Brain microvascular endothelial cell (primary cell): ENCODE measurements at regions not wholly inside any gene's neighbourhood (a gene's known extent, or its start where the extent isn't known, plus 50 kb on each side); places are given as distances from the start of the nearest gene placed in this dataset.

ENCODE experiments used
- DNase-seq: peaks from one replicate; pipeline ENCODE4 v3.0.0-alpha.2; 2020
- H3K27ac ChIP-seq: fragments of 250-450 bp; sonication (Bioruptor Pico); 2 replicates; pipeline ENCODE4 v1.5.1; 2020; ENCODE audit warnings: mild to moderate bottlenecking, moderate library complexity
- H3K27me3 ChIP-seq: fragments of 250-450 bp; sonication (Bioruptor Pico); replicated peaks from 2 replicates; pipeline ENCODE4 v1.5.1; 2020; ENCODE audit warnings: mild to moderate bottlenecking
- H3K36me3 ChIP-seq: fragments of 250-450 bp; sonication (Bioruptor Pico); replicated peaks from 2 replicates; pipeline ENCODE4 v1.5.1; 2020; ENCODE audit warnings: mild to moderate bottlenecking
- H3K4me3 ChIP-seq: 2 replicates; pipeline ENCODE4 v1.5.1; 2011; ENCODE audit warnings: low read depth, mild to moderate bottlenecking, control low read depth, low read length, moderate library complexity
- CTCF ChIP-seq: IDR thresholded peaks from 2 replicates; pipeline ENCODE4 v1.5.1; 2011; ENCODE audit warnings: low read depth, mild to moderate bottlenecking, moderate library complexity, low read length, control low read depth, inconsistent platforms; ENCODE audit errors: missing control alignments
- in situ Hi-C: cut with HindIII; loops from 2 replicates; pipeline ENCODE4 v1.10.0; 2017; ENCODE audit warnings: low sequenced_read_pairs, low pct_ligation_motif_present

- in situ Hi-C loops, result no loop called here
Observed at GRCh38 chr13:44270150-44270549, 103.5 kb upstream of the SERP2 start.

GRCh38 chr13:44271031-44271455 is 102.6 kb upstream of the SERP2 start:
- TF ChIP-seq CTCF, result no peak
- Histone ChIP-seq H3K4me3 (no peak overlapping the region), H3K36me3 (no peaks in the 10 kb centered on the region), H3K27ac (peak overlapping the region; percentile 1), H3K27me3 (no peaks in the 10 kb centered on the region)
- in situ Hi-C loops, result no loop called here
- no peak for DNase-seq

More at GRCh38 chr13:44270150-44270549, 103.5 kb upstream of the SERP2 start:
- no peak overlapping the region for H3K27ac ChIP-seq
- no peak for TF ChIP-seq CTCF
- H3K36me3 ChIP-seq, result no peaks in the 10 kb centered on the region
- no peaks in the 10 kb centered on the region for H3K27me3 ChIP-seq
- DNase-seq, result no peak
- no peak overlapping the region for H3K4me3 ChIP-seq

GRCh38 chr13:44271473-44271872 is 102.2 kb upstream of the SERP2 start:
- H3K27ac ChIP-seq, result no peak overlapping the region
- no peaks in the 10 kb centered on the region for H3K27me3 ChIP-seq
- H3K36me3 ChIP-seq, result no peaks in the 10 kb centered on the region
- in situ Hi-C loops, result no loop called here
- TF ChIP-seq CTCF, result no peak
- no peak for DNase-seq
- no peak overlapping the region for H3K4me3 ChIP-seq

GRCh38 chr13:44271915-44272341 is 101.7 kb upstream of the SERP2 start:
- TF ChIP-seq CTCF, result no peak
- in situ Hi-C loops, result no loop called here
- H3K4me3 ChIP-seq, result no peak overlapping the region
- no peaks in the 10 kb centered on the region for H3K36me3 ChIP-seq
- DNase-seq, result no peak
- H3K27ac ChIP-seq, result no peak overlapping the region
- H3K27me3 ChIP-seq, result no peaks in the 10 kb centered on the region

GRCh38 chr13:44272692-44273091 is 100.9 kb upstream of the SERP2 start:
- no peak for TF ChIP-seq CTCF
- no peak overlapping the region for H3K27ac ChIP-seq
- peak; percentile 46 for DNase-seq
- no peaks in the 10 kb centered on the region for H3K36me3 ChIP-seq
- H3K4me3 ChIP-seq, result no peak overlapping the region
- no peaks in the 10 kb centered on the region for H3K27me3 ChIP-seq
- in situ Hi-C loops, result no loop called here

- Histone ChIP-seq H3K36me3 (no peaks in the 10 kb centered on the region), H3K4me3 (no peak overlapping the region), H3K27me3 (no peaks in the 10 kb centered on the region), H3K27ac (no peak overlapping the region)
- TF ChIP-seq CTCF, result no peak
- no peak for DNase-seq
- in situ Hi-C loops, result no loop called here
Observed at GRCh38 chr13:44273216-44273615, 100.4 kb upstream of the SERP2 start.
